Esophagus muscularis mucosa (tissue), 4 donors: ENCODE measurements at regions not wholly inside any gene's neighbourhood (a gene's known extent, or its start where the extent isn't known, plus 50 kb on each side); places are given as distances from the start of the nearest gene placed in this dataset.

Experiments
- EP300 ChIP-seq: sonication (generic); formaldehyde crosslinking; IDR thresholded peaks from one replicate; pipeline ENCODE4 v1.6.1; 2017; ENCODE audit warnings: antibody characterized with exemption
- POLR2A ChIP-seq: fragments of 450-650 bp; IDR thresholded peaks from one replicate; pipeline ENCODE4 v1.6.1; 2017; ENCODE audit warnings: antibody characterized with exemption, moderate library complexity, mild to moderate bottlenecking, low read depth
- POLR2AphosphoS5 ChIP-seq, 2 donors: sonication (generic); formaldehyde crosslinking; IDR thresholded peaks; one replicate each; pipeline ENCODE4 v1.6.1; 2017; ENCODE audit warnings: antibody characterized with exemption in 2 of 2
- TF ChIP-seq, protein P1 (sequence below), 3 experiments: fragments of 200-600 bp in 2 of 3; fragments of 450-650 bp in 1 of 3; sonication (generic) in 2 of 3; IDR thresholded peaks; one replicate each; pipeline ENCODE4 v1.5.1; 2017 to 2019; ENCODE audit warnings: antibody characterized with exemption in 3 of 3, mild to moderate bottlenecking in 2 of 3, moderate library complexity in 1 of 3

DNA sequence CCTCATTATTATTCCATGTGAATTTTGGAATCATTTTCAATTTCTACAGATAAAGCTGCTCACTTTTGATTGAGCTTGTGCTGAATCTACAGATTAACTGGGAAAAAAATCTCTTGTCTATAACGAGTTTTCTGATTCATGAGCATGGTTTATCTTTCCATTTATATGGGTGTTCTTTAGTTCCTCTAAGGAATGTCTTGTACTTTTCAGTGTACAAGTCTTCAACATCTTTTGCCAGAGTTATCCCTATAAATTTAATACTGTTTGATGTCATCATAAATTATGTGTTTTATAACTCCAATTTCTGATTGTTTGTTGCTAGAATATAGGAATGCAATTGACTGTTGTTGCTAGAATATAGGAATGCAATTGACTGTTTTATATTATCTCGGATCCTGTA is 533.8 kb downstream of the OLFM4 start:
- TF ChIP-seq, protein P1, sequence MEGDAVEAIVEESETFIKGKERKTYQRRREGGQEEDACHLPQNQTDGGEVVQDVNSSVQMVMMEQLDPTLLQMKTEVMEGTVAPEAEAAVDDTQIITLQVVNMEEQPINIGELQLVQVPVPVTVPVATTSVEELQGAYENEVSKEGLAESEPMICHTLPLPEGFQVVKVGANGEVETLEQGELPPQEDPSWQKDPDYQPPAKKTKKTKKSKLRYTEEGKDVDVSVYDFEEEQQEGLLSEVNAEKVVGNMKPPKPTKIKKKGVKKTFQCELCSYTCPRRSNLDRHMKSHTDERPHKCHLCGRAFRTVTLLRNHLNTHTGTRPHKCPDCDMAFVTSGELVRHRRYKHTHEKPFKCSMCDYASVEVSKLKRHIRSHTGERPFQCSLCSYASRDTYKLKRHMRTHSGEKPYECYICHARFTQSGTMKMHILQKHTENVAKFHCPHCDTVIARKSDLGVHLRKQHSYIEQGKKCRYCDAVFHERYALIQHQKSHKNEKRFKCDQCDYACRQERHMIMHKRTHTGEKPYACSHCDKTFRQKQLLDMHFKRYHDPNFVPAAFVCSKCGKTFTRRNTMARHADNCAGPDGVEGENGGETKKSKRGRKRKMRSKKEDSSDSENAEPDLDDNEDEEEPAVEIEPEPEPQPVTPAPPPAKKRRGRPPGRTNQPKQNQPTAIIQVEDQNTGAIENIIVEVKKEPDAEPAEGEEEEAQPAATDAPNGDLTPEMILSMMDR (IDR thresholded peaks at IDR 0.05) = no peak
- no peak for TF ChIP-seq EP300
- no peak for TF ChIP-seq POLR2AphosphoS5 (IDR thresholded peaks at IDR 0.05)
- no peak for TF ChIP-seq POLR2A
